H54 (cell line): ENCODE measurements at regions not wholly inside any gene's neighbourhood (a gene's known extent, or its start where the extent isn't known, plus 50 kb on each side); places are given as distances from the start of the nearest gene placed in this dataset.
A peak's percentile ranks its signal among the peaks of the same experiment; 100 is the strongest.

ENCODE experiments used
- DNase-seq: peaks from one replicate; pipeline ENCODE4 v3.0.0; 2011; ENCODE audit warnings: low spot score, mixed read lengths; ENCODE audit not compliant: insufficient read length
- FAIRE-seq: peaks from 3 replicates; lab custom pipeline; 2011; peaks lifted over from hg19 to GRCh38; lab: Jason Lieb, UNC
- POLR2A ChIP-seq: IDR thresholded peaks from 2 replicates; pipeline ENCODE4 v1.6.1; 2011; ENCODE audit warnings: low read depth, mild to moderate bottlenecking, low read length

GRCh38 chr1:162950187-162950586 lies 89.2 kb upstream of the CCDC190 start:
- no peak for FAIRE-seq
- no peak for DNase-seq
- TF ChIP-seq POLR2A, result no peak

- FAIRE-seq (no peak), DNase-seq (no peak)
- TF ChIP-seq POLR2A, result no peak
Measured at GRCh38 chr1:162946701-162947100, 85.7 kb upstream of the CCDC190 start.

GRCh38 chr1:162944974-162945674 lies 84.1 kb upstream of the CCDC190 start:
- TF ChIP-seq POLR2A, result no peak
- DNase-seq (no peak), FAIRE-seq (no peak)

GRCh38 chr1:162943622-162944021 lies 82.6 kb upstream of the CCDC190 start:
- no peak for TF ChIP-seq POLR2A
- FAIRE-seq, result peak; percentile 65
- DNase-seq, result no peak

GRCh38 chr1:162942916-162943559 lies 82.1 kb upstream of the CCDC190 start:
- TF ChIP-seq POLR2A, result no peak
- DNase-seq (no peak), FAIRE-seq (no peak)

- FAIRE-seq (no peak), DNase-seq (no peak)
- no peak for TF ChIP-seq POLR2A
Measured at GRCh38 chr1:162941024-162941423, 80.0 kb upstream of the CCDC190 start.

- FAIRE-seq (no peak), DNase-seq (no peak)
- TF ChIP-seq POLR2A, result no peak
Measured at GRCh38 chr1:162939035-162939434, 78.1 kb upstream of the CCDC190 start.

- DNase-seq, result no peak
- FAIRE-seq, result no peak
- TF ChIP-seq POLR2A, result no peak
Measured at GRCh38 chr1:162937716-162938395, 76.9 kb upstream of the CCDC190 start.

- no peak for DNase-seq
- FAIRE-seq, result no peak
- no peak for TF ChIP-seq POLR2A
Measured at GRCh38 chr1:162930976-162931560, 70.1 kb upstream of the CCDC190 start.

- FAIRE-seq (no peak), DNase-seq (no peak)
- TF ChIP-seq POLR2A, result no peak
Measured at GRCh38 chr1:162930532-162930931, 69.6 kb upstream of the CCDC190 start.

GRCh38 chr1:162929177-162929576 lies 68.2 kb upstream of the CCDC190 start:
- FAIRE-seq, result no peak

GRCh38 chr1:162928141-162928540 lies 67.2 kb upstream of the CCDC190 start:
- no peak for TF ChIP-seq POLR2A
- DNase-seq (no peak), FAIRE-seq (no peak)

More at GRCh38 chr1:162929177-162929576, 68.2 kb upstream of the CCDC190 start:
- no peak for TF ChIP-seq POLR2A
- DNase-seq, result no peak

- no peak for DNase-seq
- TF ChIP-seq POLR2A, result no peak
- FAIRE-seq, result no peak
Measured at GRCh38 chr1:162927421-162927820, 66.4 kb upstream of the CCDC190 start.

GRCh38 chr1:162926906-162927305 lies 65.9 kb upstream of the CCDC190 start:
- no peak for TF ChIP-seq POLR2A
- FAIRE-seq (no peak), DNase-seq (no peak)
